Neuronal stem cell (in vitro differentiated cells): ENCODE measurements at regions not wholly inside any gene's neighbourhood (a gene's known extent, or its start where the extent isn't known, plus 50 kb on each side); places are given as distances from the start of the nearest gene placed in this dataset.

ENCODE experiments used
- DNase-seq: peaks from one replicate; pipeline ENCODE4 v3.0.0-alpha.2; 2013; ENCODE audit warnings: low spot score
- H2AFZ ChIP-seq: one replicate; pipeline ENCODE4 v1.6.1; 2013; ENCODE audit warnings: mild to moderate bottlenecking, low read length, inconsistent platforms
- H2AK5ac ChIP-seq: 2 replicates; pipeline ENCODE4 v1.6.1; 2013; ENCODE audit warnings: low read depth, mild to moderate bottlenecking, inconsistent platforms, low read length, moderate library complexity, mixed read lengths
- H2BK120ac ChIP-seq: 2 replicates; pipeline ENCODE4 v1.6.1; 2013; ENCODE audit warnings: low read depth, mild to moderate bottlenecking, inconsistent platforms, low read length, moderate library complexity, mixed read lengths
- H2BK12ac ChIP-seq: one replicate; pipeline ENCODE4 v1.6.1; 2013; ENCODE audit warnings: low read length, inconsistent platforms
- H2BK15ac ChIP-seq: 2 replicates; pipeline ENCODE4 v1.6.1; 2013; ENCODE audit warnings: mild to moderate bottlenecking, low read length, inconsistent platforms, mixed read lengths
- H2BK5ac ChIP-seq: one replicate; pipeline ENCODE4 v1.6.1; 2013; ENCODE audit warnings: inconsistent platforms, mild to moderate bottlenecking, low read length, moderate library complexity
- H3K14ac ChIP-seq: one replicate; pipeline ENCODE4 v1.6.1; 2013; ENCODE audit warnings: low read length, inconsistent platforms
- H3K18ac ChIP-seq: 2 replicates; pipeline ENCODE4 v1.6.1; 2013; ENCODE audit warnings: low read length, inconsistent platforms
- H3K23ac ChIP-seq: 2 replicates; pipeline ENCODE4 v1.6.1; 2013; ENCODE audit warnings: low read depth, mild to moderate bottlenecking, mixed read lengths, low read length, inconsistent platforms; ENCODE audit not compliant: poor library complexity
- H3K27ac ChIP-seq: replicated peaks from 3 replicates; pipeline ENCODE4 v1.5.1; 2013; ENCODE audit warnings: low read length, inconsistent platforms
- H3K27me3 ChIP-seq, 3 experiments: 2 replicates each; pipeline ENCODE4 v1.6.1; 2013; ENCODE audit warnings: low read length in 3 of 3, mild to moderate bottlenecking in 2 of 3, inconsistent platforms in 1 of 3, low read depth in 1 of 3, mixed read lengths in 1 of 3, moderate library complexity in 1 of 3; ENCODE audit not compliant: control insufficient read depth in 3 of 3, insufficient read depth in 3 of 3
- H3K36me3 ChIP-seq, 2 donors: replicated peaks in 1 of 2; 2 replicates each; pipeline ENCODE4 v1.6.1; 2013; ENCODE audit warnings: low read length in 2 of 2; ENCODE audit not compliant: control insufficient read depth in 2 of 2, insufficient read depth in 2 of 2
- H3K4ac ChIP-seq: 2 replicates; pipeline ENCODE4 v1.6.1; 2013; ENCODE audit warnings: inconsistent platforms, mild to moderate bottlenecking, low read length, moderate library complexity
- H3K4me1 ChIP-seq, 2 donors: 1 replicate in 1 of 2; 2 replicates in 1 of 2; pipeline ENCODE4 v1.6.1; 2013; ENCODE audit warnings: low read length in 2 of 2, low read depth in 1 of 2; ENCODE audit not compliant: control insufficient read depth in 2 of 2, insufficient read depth in 1 of 2
- H3K4me2 ChIP-seq: one replicate; pipeline ENCODE4 v1.6.1; 2013; ENCODE audit warnings: mild to moderate bottlenecking, low read length, inconsistent platforms; ENCODE audit not compliant: insufficient read depth, poor library complexity, severe bottlenecking
- H3K4me3 ChIP-seq, 2 donors: 2 replicates each; pipeline ENCODE4 v1.5.1; 2013; ENCODE audit warnings: low read length in 2 of 2, mild to moderate bottlenecking in 2 of 2, inconsistent platforms in 1 of 2, moderate library complexity in 1 of 2
- H3K79me1 ChIP-seq: one replicate; pipeline ENCODE4 v1.6.1; 2013; ENCODE audit warnings: low read depth, mild to moderate bottlenecking, inconsistent platforms, low read length, moderate library complexity
- H3K9ac ChIP-seq: one replicate; pipeline ENCODE4 v1.6.1; 2013; ENCODE audit warnings: mild to moderate bottlenecking, low read depth, low read length, inconsistent platforms; ENCODE audit not compliant: poor library complexity
- H3K9me3 ChIP-seq, 2 donors: replicated peaks in 1 of 2; 2 replicates each; pipeline versions ENCODE3 to v1.6.1; 2013; ENCODE audit warnings: low read length in 2 of 2, mild to moderate bottlenecking in 2 of 2, inconsistent platforms in 1 of 2, low read depth in 1 of 2, mixed read lengths in 1 of 2, moderate library complexity in 1 of 2; ENCODE audit not compliant: control insufficient read depth in 2 of 2, insufficient read depth in 1 of 2
- H4K8ac ChIP-seq: one replicate; pipeline ENCODE4 v1.6.1; 2013; ENCODE audit warnings: low read depth, mild to moderate bottlenecking, inconsistent platforms, low read length, moderate library complexity
- H4K91ac ChIP-seq: one replicate; pipeline ENCODE4 v1.6.1; 2013; ENCODE audit warnings: low read length, low read depth, mild to moderate bottlenecking, inconsistent platforms; ENCODE audit not compliant: poor library complexity
- WGBS, 2 donors: extraction: QIAGEN DNeasy Blood & Tissue Kit; methylation state at CpG; one replicate each; pipeline ENCODE4 v1.1.7; 2013; ENCODE audit warnings: missing lambda C conversion rate in 2 of 2, mixed read lengths in 1 of 2; ENCODE audit not compliant: insufficient read length in 2 of 2, insufficient replicate concordance in 1 of 2; ENCODE audit errors: extremely low coverage in 2 of 2; 5-methylcytosine and 5-hydroxymethylcytosine counted together

GRCh38 chr15:37359893-37360290 is 259.5 kb upstream of the MEIS2 start:
- no CpG with 5 or more reads among the region's 6 CpGs for WGBS, 2 donors
- no peak overlapping the region for H4K8ac ChIP-seq
- no peak overlapping the region for H2BK5ac ChIP-seq
- no peak overlapping the region for H2BK12ac ChIP-seq
- no peak overlapping the region for H2AFZ ChIP-seq
- no peaks in the 10 kb centered on the region for H3K36me3 ChIP-seq
- no peak overlapping the region for H3K4ac ChIP-seq
- H3K27me3 ChIP-seq: no peaks in the 10 kb centered on the region
- no peak overlapping the region for H3K18ac ChIP-seq
- H3K79me1 ChIP-seq: no peaks in the 10 kb centered on the region
- no peak overlapping the region for H4K91ac ChIP-seq
- no peak overlapping the region for H3K4me2 ChIP-seq
- DNase-seq: no peak
- H3K4me3 ChIP-seq: no peak overlapping the region
- H3K27ac ChIP-seq: no peak overlapping the region
- H2AK5ac ChIP-seq: no peak overlapping the region
- H3K14ac ChIP-seq: no peak overlapping the region
- H3K9me3 ChIP-seq: no peaks in the 10 kb centered on the region
- no peak overlapping the region for H3K23ac ChIP-seq
- no peak overlapping the region for H2BK15ac ChIP-seq
- no peak overlapping the region for H3K9ac ChIP-seq
- H2BK120ac ChIP-seq: no peak overlapping the region
- H3K4me1 ChIP-seq: no peaks in the 10 kb centered on the region

- Histone ChIP-seq H3K23ac (no peak overlapping the region), H3K9me3 (no peaks in the 10 kb centered on the region), H3K4me3 (no peak overlapping the region), H3K79me1 (no peaks in the 10 kb centered on the region), H3K14ac (no peak overlapping the region), H3K36me3 (no peaks in the 10 kb centered on the region), H4K8ac (no peak overlapping the region), H2BK12ac (no peak overlapping the region), H2AFZ (no peak overlapping the region), H4K91ac (no peak overlapping the region), H3K27ac (no peak overlapping the region), H2BK15ac (no peak overlapping the region), H3K18ac (no peak overlapping the region), H2AK5ac (no peak overlapping the region), H2BK120ac (no peak overlapping the region), H3K4me1 (no peaks in the 10 kb centered on the region), H3K27me3 (no peaks in the 10 kb centered on the region), H2BK5ac (no peak overlapping the region), H3K9ac (no peak overlapping the region), H3K4ac (no peak overlapping the region), H3K4me2 (no peak overlapping the region)
- no peak for DNase-seq
- WGBS, 2 donors: no CpG with 5 or more reads among the region's 1 CpG
Observed at GRCh38 chr15:37360724-37361123, 260.4 kb upstream of the MEIS2 start.

GRCh38 chr15:37361621-37362020 is 261.3 kb upstream of the MEIS2 start:
- WGBS, 2 donors: no CpG with 5 or more reads among the region's 4 CpGs
- Histone ChIP-seq H3K18ac (no peak overlapping the region), H2BK15ac (no peak overlapping the region), H2BK5ac (no peak overlapping the region), H3K9ac (no peak overlapping the region), H3K14ac (no peak overlapping the region), H4K8ac (no peak overlapping the region), H3K36me3 (no peaks in the 10 kb centered on the region), H2BK120ac (no peak overlapping the region), H3K4me1 (no peaks in the 10 kb centered on the region), H3K23ac (no peak overlapping the region), H3K4me2 (no peak overlapping the region), H3K27me3 (no peaks in the 10 kb centered on the region), H4K91ac (no peak overlapping the region), H2AFZ (no peak overlapping the region), H3K27ac (no peak overlapping the region), H3K4me3 (no peak overlapping the region), H3K79me1 (no peaks in the 10 kb centered on the region), H3K9me3 (no peaks in the 10 kb centered on the region), H2AK5ac (no peak overlapping the region), H3K4ac (no peak overlapping the region), H2BK12ac (no peak overlapping the region)
- no peak for DNase-seq

- Histone ChIP-seq H2BK12ac (no peak overlapping the region), H2AFZ (no peak overlapping the region), H4K8ac (no peak overlapping the region), H3K79me1 (no peaks in the 10 kb centered on the region), H4K91ac (no peak overlapping the region), H3K4me3 (no peak overlapping the region), H3K14ac (no peak overlapping the region), H2BK15ac (no peak overlapping the region), H3K4me2 (no peak overlapping the region), H2BK5ac (no peak overlapping the region), H2BK120ac (no peak overlapping the region), H3K4me1 (no peaks in the 10 kb centered on the region), H3K18ac (no peak overlapping the region), H3K23ac (no peak overlapping the region), H3K36me3 (no peaks in the 10 kb centered on the region), H3K27ac (no peak overlapping the region), H2AK5ac (no peak overlapping the region), H3K4ac (no peak overlapping the region), H3K9ac (no peak overlapping the region), H3K27me3 (no peaks in the 10 kb centered on the region), H3K9me3 (no peaks in the 10 kb centered on the region)
- WGBS, 2 donors: no CpG with 5 or more reads among the region's 3 CpGs
- DNase-seq: no peak
Observed at GRCh38 chr15:37362414-37362813, 262.1 kb upstream of the MEIS2 start.
